Spleen (tissue), 11 donors: ENCODE measurements at regions not wholly inside any gene's neighbourhood (a gene's known extent, or its start where the extent isn't known, plus 50 kb on each side); places are given as distances from the start of the nearest gene placed in this dataset.

Experiments used
- DNase-seq: peaks from one replicate; pipeline ENCODE4 v3.0.0-alpha.2; 2020
- H3K27ac ChIP-seq, 8 donors: fragments of 200-600 bp; sonication (generic) in 7 of 8; 1 replicate in 4 of 8; 2 replicates in 4 of 8; pipeline versions ENCODE4 v1.5.0 to v1.8.0; 2016 to 2021; ENCODE audit warnings: inconsistent platforms in 4 of 8, mild to moderate bottlenecking in 4 of 8, moderate library complexity in 1 of 8
- H3K27me3 ChIP-seq, 7 donors: fragments of 200-600 bp; sonication (generic) in 6 of 7; replicated peaks in 1 of 7; 1 replicate in 4 of 7; 2 replicates in 3 of 7; pipeline versions ENCODE4 v1.5.0 to v1.8.0; 2016 to 2021; ENCODE audit warnings: inconsistent platforms in 3 of 7, mild to moderate bottlenecking in 1 of 7
- H3K36me3 ChIP-seq, 6 donors: fragments of 200-600 bp; sonication (generic) in 5 of 6; 1 replicate in 4 of 6; 2 replicates in 2 of 6; pipeline versions ENCODE4 v1.5.0 to v1.8.0; 2016 to 2021; ENCODE audit warnings: inconsistent platforms in 2 of 6
- H3K4me1 ChIP-seq, 6 donors: fragments of 200-600 bp; sonication (generic) in 5 of 6; 1 replicate in 3 of 6; 2 replicates in 3 of 6; pipeline versions ENCODE4 v1.5.0 to v1.8.0; 2016 to 2021; ENCODE audit warnings: inconsistent platforms in 3 of 6
- H3K4me3 ChIP-seq, 8 donors: fragments of 200-600 bp; sonication (generic) in 7 of 8; 1 replicate in 4 of 8; 2 replicates in 4 of 8; pipeline versions ENCODE4 v1.5.0 to v1.8.0; 2016 to 2021; ENCODE audit warnings: inconsistent platforms in 4 of 8, mild to moderate bottlenecking in 4 of 8, moderate library complexity in 2 of 8
- H3K9me3 ChIP-seq, 8 donors: fragments of 200-600 bp; sonication (generic) in 7 of 8; 1 replicate in 4 of 8; 2 replicates in 4 of 8; pipeline versions ENCODE4 v1.5.0 to v1.8.0; 2016 to 2021; ENCODE audit warnings: inconsistent platforms in 4 of 8
- CTCF ChIP-seq, 11 experiments: fragments of 200-600 bp in 7 of 11; fragments of 450-650 bp in 4 of 11; sonication (generic) in 4 of 11; IDR thresholded peaks in 8 of 11; conservative IDR thresholded peaks in 3 of 11; 1 replicate in 7 of 11; 2 replicates in 4 of 11; pipeline versions ENCODE4 v1.4.0 to v1.8.0; 2016 to 2021; ENCODE audit warnings: antibody characterized with exemption in 11 of 11, inconsistent platforms in 4 of 11, mild to moderate bottlenecking in 1 of 11
- POLR2A ChIP-seq, 3 donors: fragments of 450-650 bp; IDR thresholded peaks; one replicate each; pipeline ENCODE4 v1.5.1; 2017; ENCODE audit warnings: antibody characterized with exemption in 3 of 3, mild to moderate bottlenecking in 1 of 3
- POLR2AphosphoS5 ChIP-seq, 3 donors: sonication (generic); formaldehyde crosslinking; IDR thresholded peaks; one replicate each; pipeline ENCODE4 v1.5.1; 2017; ENCODE audit warnings: antibody characterized with exemption in 3 of 3
- WGBS, 5 donors: extraction: QIAGEN DNeasy Blood & Tissue Kit in 3 of 5; methylation state at CpG; one replicate each; pipeline versions ENCODE4 v1.1.5 to v1.1.7; 2013 to 2018; 5-methylcytosine and 5-hydroxymethylcytosine counted together
- intact Hi-C: fragments of 100-400 bp; cut with DNase I; formaldehyde crosslinking; loops from one replicate; pipeline ENCODE4 v1.15.0; 2023; ENCODE audit warnings: low total_unique reads
- donor health status: healthy with polysubstance abuse.
- donor health status: DM: no; HTN: no; CAD: no; lungs with moderate emphysema.
- donor health status: DM: no; HTN: no; CAD: no.
- donor health status: Bipolar disorder and iron deficiency.
- donor health status: healthy.
- donor health status: DM: no; HTN: no; CAD: no.
- donor health status: DM: yes; HTN: yes; CAD: no.

DNA sequence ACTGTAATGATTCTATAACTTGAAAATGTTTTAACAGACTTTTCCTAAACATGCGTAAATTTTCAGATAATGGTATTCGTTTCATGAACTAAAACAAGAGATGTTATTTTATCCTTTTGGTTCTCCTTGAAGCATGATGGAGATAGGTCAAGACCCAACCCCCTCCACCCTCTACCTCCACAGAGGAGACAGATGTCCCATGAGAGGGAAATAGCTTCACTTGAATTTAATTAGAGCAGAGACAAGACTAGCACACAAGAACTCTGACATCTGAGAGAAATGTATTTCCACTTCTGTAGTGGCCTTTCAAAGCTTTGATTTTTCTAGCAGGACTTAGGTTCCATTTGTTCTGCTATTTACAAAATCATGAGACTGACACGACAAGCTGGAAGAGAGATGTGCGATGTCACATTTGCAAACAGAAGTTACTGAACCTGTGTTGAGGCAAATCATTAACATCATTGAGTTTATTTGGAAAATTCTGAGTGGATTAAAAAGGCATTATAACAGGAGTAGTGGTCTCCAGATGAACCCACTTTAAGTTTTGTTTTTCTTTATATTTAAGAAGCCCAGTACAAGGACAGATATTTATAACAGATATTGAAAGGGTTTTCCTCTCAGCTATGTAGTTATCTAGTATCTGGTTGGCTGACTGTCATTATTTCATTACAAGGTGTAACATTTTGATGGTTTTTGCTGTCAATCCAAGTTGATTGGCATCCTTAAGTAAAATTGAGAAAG lies 276.2 kb downstream of the ASXL3 start:
- Histone ChIP-seq H3K27ac (no peak overlapping the region), H3K4me3 (no peak overlapping the region), H3K4me1 (no peaks in the 10 kb centered on the region), H3K36me3 (no peaks in the 10 kb centered on the region), H3K27me3 (no peaks in the 10 kb centered on the region), H3K9me3 (no peaks in the 10 kb centered on the region)
- intact Hi-C loops = no loop called here
- DNase-seq = no peak
- 84 to 90% (median 87%) methylated on average over 4 of the region's 4 CpGs for WGBS, 5 donors
- no peak for TF ChIP-seq POLR2A (IDR thresholded peaks at IDR 0.05)
- no peak for TF ChIP-seq POLR2AphosphoS5 (IDR thresholded peaks at IDR 0.05)
- no peak for TF ChIP-seq CTCF (IDR thresholded peaks at IDR 0.05 in 8 of 11, conservative IDR thresholded peaks at IDR 0.05 in 3 of 11)

DNA sequence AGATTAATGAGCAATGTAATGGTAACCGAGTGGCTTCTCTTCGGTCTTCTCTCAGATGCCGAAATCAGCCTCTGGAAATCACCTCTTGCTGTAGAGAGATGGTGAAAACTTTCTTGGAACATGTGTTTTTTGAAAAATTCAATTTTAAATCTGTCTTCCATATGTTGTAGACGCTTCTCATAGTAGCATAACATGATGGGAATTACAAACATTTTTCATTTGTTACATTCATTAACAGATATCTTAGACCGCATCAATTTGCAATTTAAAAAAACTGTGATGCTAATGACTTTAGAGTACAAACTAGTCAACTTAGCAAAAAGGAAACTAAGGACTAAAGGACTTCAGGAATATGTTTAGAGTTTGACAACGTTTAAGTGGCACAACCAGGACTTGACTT lies 275.2 kb downstream of the ASXL3 start:
- TF ChIP-seq POLR2A (IDR thresholded peaks at IDR 0.05) = no peak
- no peak for TF ChIP-seq POLR2AphosphoS5 (IDR thresholded peaks at IDR 0.05)
- no peak for TF ChIP-seq CTCF (IDR thresholded peaks at IDR 0.05 in 8 of 11, conservative IDR thresholded peaks at IDR 0.05 in 3 of 11)
- no peak overlapping the region for H3K4me3 ChIP-seq
- no peaks in the 10 kb centered on the region for H3K4me1 ChIP-seq
- WGBS, 5 donors = 80 to 88% (median 82%) methylated on average over 6 of the region's 6 CpGs
- H3K27me3 ChIP-seq = no peaks in the 10 kb centered on the region
- H3K36me3 ChIP-seq = no peaks in the 10 kb centered on the region
- DNase-seq = no peak
- H3K27ac ChIP-seq = no peak overlapping the region
- intact Hi-C loops = no loop called here
- H3K9me3 ChIP-seq = no peaks in the 10 kb centered on the region

- 84 to 89% (median 88%) methylated on average over 3 of the region's 3 CpGs for WGBS, 5 donors
- no peak overlapping the region for H3K4me3 ChIP-seq
- TF ChIP-seq POLR2AphosphoS5 (IDR thresholded peaks at IDR 0.05) (no peak), POLR2A (IDR thresholded peaks at IDR 0.05) (no peak), CTCF (IDR thresholded peaks at IDR 0.05 in 8 of 11, conservative IDR thresholded peaks at IDR 0.05 in 3 of 11) (no peak)
- no peaks in the 10 kb centered on the region for H3K9me3 ChIP-seq
- DNase-seq = no peak
- intact Hi-C loops = no loop called here
- H3K36me3 ChIP-seq = no peaks in the 10 kb centered on the region
- no peaks in the 10 kb centered on the region for H3K27me3 ChIP-seq
- H3K27ac ChIP-seq = no peak overlapping the region
- no peaks in the 10 kb centered on the region for H3K4me1 ChIP-seq
These were observed 273.6 kb downstream of the ASXL3 start for GRCh38 chr18:33851546-33852078.

- H3K36me3 ChIP-seq = no peaks in the 10 kb centered on the region
- H3K9me3 ChIP-seq = no peaks in the 10 kb centered on the region
- H3K27me3 ChIP-seq = no peaks in the 10 kb centered on the region
- H3K4me1 ChIP-seq = no peaks in the 10 kb centered on the region
- TF ChIP-seq POLR2AphosphoS5 (IDR thresholded peaks at IDR 0.05) (no peak), CTCF (IDR thresholded peaks at IDR 0.05 in 8 of 11, conservative IDR thresholded peaks at IDR 0.05 in 3 of 11) (no peak), POLR2A (IDR thresholded peaks at IDR 0.05) (no peak)
- H3K4me3 ChIP-seq = no peak overlapping the region
- WGBS, 5 donors = 31 to 54% (median 43%) methylated on average over 4 of the region's 4 CpGs
- DNase-seq = no peak
- intact Hi-C loops = no loop called here
- no peak overlapping the region for H3K27ac ChIP-seq
These were observed 271.7 kb downstream of the ASXL3 start for GRCh38 chr18:33849731-33850130.
